A673 (cell line): ENCODE measurements at regions not wholly inside any gene's neighbourhood (a gene's known extent, or its start where the extent isn't known, plus 50 kb on each side); places are given as distances from the start of the nearest gene placed in this dataset.

Source experiments
- BruUV-seq: library from RNA; stranded (reverse); fragments of 400-500 nt; replicated peaks from 2 replicates; lab custom pipeline; 2021; lab: Mats Ljungman, UMichigan
- CTCF ChIA-PET: fragments of 300-600 bp; sonication (Branson Sonifier 250); formaldehyde crosslinking; loops from one replicate; lab custom pipeline; 2022; ENCODE audit warnings: antibody characterized with exemption; lab: Charles Lee
- POLR2A ChIA-PET: fragments of 300-600 bp; sonication (Branson Sonifier 250); formaldehyde crosslinking; loops from one replicate; lab custom pipeline; 2022; ENCODE audit warnings: antibody characterized with exemption; ENCODE audit not compliant: low non-redundant PET; lab: Charles Lee
- DNase-seq: peaks from one replicate; pipeline ENCODE4 v3.0.0-alpha.2; 2015; ENCODE audit warnings: low spot score
- H3K27ac ChIP-seq: fragments of 200-600 bp; sonication (generic); 2 replicates; pipeline ENCODE4 v1.5.1; 2016; ENCODE audit warnings: mixed run types, low read depth, mild to moderate bottlenecking, mixed read lengths, antibody characterized with exemption, low read length; ENCODE audit not compliant: poor library complexity, severe bottlenecking
- H3K27me3 ChIP-seq: fragments of 200-600 bp; sonication (generic); replicated peaks from 2 replicates; pipeline ENCODE4 v1.6.1; 2017; ENCODE audit warnings: mixed run types, low read depth, mild to moderate bottlenecking, mixed read lengths, antibody characterized with exemption, low read length; ENCODE audit not compliant: insufficient read depth, poor library complexity
- H3K36me3 ChIP-seq: fragments of 200-600 bp; sonication (generic); 2 replicates; pipeline ENCODE4 v1.6.1; 2016; ENCODE audit warnings: mixed run types, mild to moderate bottlenecking, mixed read lengths, antibody characterized with exemption, low read length; ENCODE audit not compliant: insufficient read depth, poor library complexity, severe bottlenecking
- H3K4me1 ChIP-seq: fragments of 200-600 bp; sonication (generic); 2 replicates; pipeline ENCODE4 v1.6.1; 2017; ENCODE audit warnings: mixed run types, mild to moderate bottlenecking, mixed read lengths, antibody characterized with exemption, low read length; ENCODE audit not compliant: insufficient read depth, poor library complexity, severe bottlenecking
- H3K4me3 ChIP-seq: fragments of 200-600 bp; sonication (generic); 2 replicates; pipeline ENCODE4 v1.5.1; 2016; ENCODE audit warnings: low read depth, mixed run types, mild to moderate bottlenecking, mixed read lengths, low read length; ENCODE audit not compliant: poor library complexity, severe bottlenecking
- H3K9me3 ChIP-seq: fragments of 200-600 bp; sonication (generic); 2 replicates; pipeline ENCODE4 v1.6.1; 2016; ENCODE audit warnings: mixed run types, low read depth, mild to moderate bottlenecking, mixed read lengths, antibody characterized with exemption, low read length; ENCODE audit not compliant: poor library complexity, severe bottlenecking
- CTCF ChIP-seq: fragments of 300-800, 200-600 bp; sonication (generic); conservative IDR thresholded peaks from 2 replicates; pipeline ENCODE4 v1.5.1; 2017; ENCODE audit warnings: low read depth, mild to moderate bottlenecking, antibody characterized with exemption, low read length, moderate library complexity, mixed read lengths
- EZH2 ChIP-seq: fragments of 200-600 bp; sonication (generic); IDR thresholded peaks from 2 replicates; pipeline ENCODE4 v1.6.1; 2017; ENCODE audit warnings: borderline replicate concordance, low read depth, mild to moderate bottlenecking, mixed read lengths, antibody characterized with exemption, low read length; ENCODE audit not compliant: poor library complexity, severe bottlenecking
- intact Hi-C: fragments of 100-400 bp; cut with micrococcal nuclease; formaldehyde crosslinking; loops from one replicate; pipeline ENCODE4 v1.10.0; 2022; ENCODE audit not compliant: unreplicated experiment

GRCh38 chr12:98136544-98136943 is 378.8 kb upstream of the TMPO start:
- CTCF ChIA-PET: no interaction called here

GRCh38 chr12:98137278-98137677 is 378.1 kb upstream of the TMPO start:
- ChIA-PET POLR2A (no interaction called here), CTCF (no interaction called here)
- H3K4me1 ChIP-seq: no peaks in the 10 kb centered on the region
- no peak overlapping the region for H3K27ac ChIP-seq
- TF ChIP-seq EZH2: no peak
- TF ChIP-seq CTCF: no peak
- BruUV-seq: no TSS peak
- intact Hi-C loops: no loop called here
- H3K36me3 ChIP-seq: no peaks in the 10 kb centered on the region
- H3K27me3 ChIP-seq: peaks cover 15% of the 10 kb centered on the region
- no peak for DNase-seq
- no peaks in the 10 kb centered on the region for H3K9me3 ChIP-seq
- H3K4me3 ChIP-seq: no peak overlapping the region

More at GRCh38 chr12:98136544-98136943, 378.8 kb upstream of the TMPO start:
- peaks cover 15% of the 10 kb centered on the region for H3K27me3 ChIP-seq
- no peak overlapping the region for H3K4me3 ChIP-seq
- POLR2A ChIA-PET: no interaction called here
- H3K36me3 ChIP-seq: no peaks in the 10 kb centered on the region
- DNase-seq: no peak
- H3K4me1 ChIP-seq: no peaks in the 10 kb centered on the region
- no peak for TF ChIP-seq EZH2
- no peak for TF ChIP-seq CTCF
- H3K9me3 ChIP-seq: no peaks in the 10 kb centered on the region
- intact Hi-C loops: no loop called here
- no peak overlapping the region for H3K27ac ChIP-seq
- no TSS peak for BruUV-seq

GRCh38 chr12:98144953-98145352 is 370.4 kb upstream of the TMPO start:
- ChIA-PET POLR2A (no interaction called here), CTCF (no interaction called here)
- no peaks in the 10 kb centered on the region for H3K4me1 ChIP-seq
- H3K36me3 ChIP-seq: no peaks in the 10 kb centered on the region
- H3K27me3 ChIP-seq: no peaks in the 10 kb centered on the region
- no TSS peak for BruUV-seq
- intact Hi-C loops: no loop called here
- H3K9me3 ChIP-seq: no peaks in the 10 kb centered on the region
- no peak for DNase-seq
- no peak for TF ChIP-seq CTCF
- no peak for TF ChIP-seq EZH2
- no peak overlapping the region for H3K27ac ChIP-seq
- H3K4me3 ChIP-seq: no peak overlapping the region
